Endodermal cell (in vitro differentiated cells): ENCODE measurements at regions not wholly inside any gene's neighbourhood (a gene's known extent, or its start where the extent isn't known, plus 50 kb on each side); places are given as distances from the start of the nearest gene placed in this dataset.

ENCODE experiments used
- DNase-seq: peaks from one replicate; pipeline ENCODE4 v3.0.0-alpha.2; 2017
- H3K27ac ChIP-seq: 2 replicates; pipeline ENCODE4 v1.5.1; 2013; ENCODE audit warnings: mild to moderate bottlenecking, low read depth, low read length, moderate library complexity
- H3K27me3 ChIP-seq: 2 replicates; pipeline ENCODE4 v1.6.1; 2013; ENCODE audit warnings: mild to moderate bottlenecking, low read length, moderate library complexity; ENCODE audit not compliant: insufficient read depth, control insufficient read depth, poor library complexity, severe bottlenecking
- H3K36me3 ChIP-seq: 2 replicates; pipeline ENCODE4 v1.7.0; 2013; ENCODE audit warnings: mild to moderate bottlenecking, low read length, moderate library complexity; ENCODE audit not compliant: control insufficient read depth, insufficient read depth
- H3K4me1 ChIP-seq: one replicate; pipeline ENCODE4 v1.7.0; 2013; ENCODE audit warnings: low read length; ENCODE audit not compliant: control insufficient read depth, insufficient read depth
- H3K4me3 ChIP-seq: 2 replicates; pipeline ENCODE4 v1.5.1; 2013; ENCODE audit warnings: mild to moderate bottlenecking, low read length, moderate library complexity
- H3K9ac ChIP-seq: 2 replicates; pipeline ENCODE4 v1.6.1; 2013; ENCODE audit warnings: mild to moderate bottlenecking, low read length, moderate library complexity; ENCODE audit not compliant: poor library complexity, severe bottlenecking; ENCODE audit errors: extremely low read depth
- H3K9me3 ChIP-seq: 2 replicates; pipeline ENCODE4 v1.6.1; 2013; ENCODE audit warnings: mild to moderate bottlenecking, low read length, moderate library complexity; ENCODE audit not compliant: control insufficient read depth
- H3K27ac Mint-ChIP-seq: 2 replicates; pipeline ENCODE4 v1.8.0; 2020; ENCODE audit warnings: mixed read lengths
- H3K27me3 Mint-ChIP-seq: 2 replicates; pipeline ENCODE4 v1.8.0; 2021; ENCODE audit warnings: mild to moderate bottlenecking, mixed read lengths; ENCODE audit not compliant: insufficient read depth
- H3K36me3 Mint-ChIP-seq: 2 replicates; pipeline ENCODE4 v1.8.0; 2020; ENCODE audit warnings: low read depth, mixed read lengths
- H3K4me1 Mint-ChIP-seq: 2 replicates; pipeline ENCODE4 v1.8.0; 2020; ENCODE audit warnings: mixed read lengths
- H3K4me3 Mint-ChIP-seq: 2 replicates; pipeline ENCODE4 v1.8.0; 2020; ENCODE audit warnings: mild to moderate bottlenecking, moderate library complexity, mixed read lengths
- H3K9me3 Mint-ChIP-seq: 2 replicates; pipeline ENCODE4 v1.8.0; 2020; ENCODE audit warnings: mild to moderate bottlenecking, mixed read lengths
- WGBS, 2 experiments: methylation state at CpG; one replicate each; pipeline versions ENCODE4 v1.1.5 to v1.1.7; 2013; ENCODE audit warnings: missing lambda C conversion rate in 2 of 2, mixed read lengths in 1 of 2; ENCODE audit not compliant: insufficient coverage in 1 of 2, insufficient read length in 1 of 2; 5-methylcytosine and 5-hydroxymethylcytosine counted together
- TF ChIP-seq, protein P1 (sequence below): fragments of 200-600 bp; sonication (generic); conservative IDR thresholded peaks from 2 replicates; pipeline ENCODE4 v1.5.0; 2021; ENCODE audit warnings: antibody characterized with exemption, mild to moderate bottlenecking

DNA sequence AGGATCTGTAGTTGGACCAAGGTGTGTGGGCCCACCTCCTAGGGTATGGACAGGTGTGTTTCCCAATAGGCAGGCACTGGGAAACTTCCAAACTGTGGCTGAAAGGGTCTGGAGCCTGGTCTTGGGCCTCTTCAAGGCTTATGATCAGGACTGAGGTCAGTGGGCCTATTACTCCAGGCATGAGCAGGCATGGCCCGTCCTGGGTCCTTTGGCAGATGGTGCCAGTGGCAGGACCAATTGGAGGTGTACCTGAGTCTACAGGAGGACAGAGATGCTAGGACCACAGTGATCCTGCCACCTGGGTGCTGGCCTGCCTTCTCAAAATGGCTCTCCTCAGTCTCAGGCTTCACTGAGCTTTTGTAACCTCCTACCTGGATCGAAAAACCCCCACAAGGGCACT is 95.4 kb downstream of the RAB18 start:
- H3K4me3 ChIP-seq = no peak overlapping the region
- H3K36me3 ChIP-seq = no peaks in the 10 kb centered on the region
- Mint-ChIP-seq H3K4me3 (no peak overlapping the region), H3K27ac (no peak overlapping the region), H3K9me3 (peaks cover 3% of the 10 kb centered on the region), H3K27me3 (no peaks in the 10 kb centered on the region), H3K4me1 (peaks cover 2% of the 10 kb centered on the region), H3K36me3 (no peaks in the 10 kb centered on the region)
- no peak overlapping the region for H3K27ac ChIP-seq
- H3K9me3 ChIP-seq = no peaks in the 10 kb centered on the region
- no peak overlapping the region for H3K9ac ChIP-seq
- H3K27me3 ChIP-seq = no peaks in the 10 kb centered on the region
- no peaks in the 10 kb centered on the region for H3K4me1 ChIP-seq
- no peak for DNase-seq
- TF ChIP-seq, protein P1, sequence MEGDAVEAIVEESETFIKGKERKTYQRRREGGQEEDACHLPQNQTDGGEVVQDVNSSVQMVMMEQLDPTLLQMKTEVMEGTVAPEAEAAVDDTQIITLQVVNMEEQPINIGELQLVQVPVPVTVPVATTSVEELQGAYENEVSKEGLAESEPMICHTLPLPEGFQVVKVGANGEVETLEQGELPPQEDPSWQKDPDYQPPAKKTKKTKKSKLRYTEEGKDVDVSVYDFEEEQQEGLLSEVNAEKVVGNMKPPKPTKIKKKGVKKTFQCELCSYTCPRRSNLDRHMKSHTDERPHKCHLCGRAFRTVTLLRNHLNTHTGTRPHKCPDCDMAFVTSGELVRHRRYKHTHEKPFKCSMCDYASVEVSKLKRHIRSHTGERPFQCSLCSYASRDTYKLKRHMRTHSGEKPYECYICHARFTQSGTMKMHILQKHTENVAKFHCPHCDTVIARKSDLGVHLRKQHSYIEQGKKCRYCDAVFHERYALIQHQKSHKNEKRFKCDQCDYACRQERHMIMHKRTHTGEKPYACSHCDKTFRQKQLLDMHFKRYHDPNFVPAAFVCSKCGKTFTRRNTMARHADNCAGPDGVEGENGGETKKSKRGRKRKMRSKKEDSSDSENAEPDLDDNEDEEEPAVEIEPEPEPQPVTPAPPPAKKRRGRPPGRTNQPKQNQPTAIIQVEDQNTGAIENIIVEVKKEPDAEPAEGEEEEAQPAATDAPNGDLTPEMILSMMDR = no peak
- WGBS, 2 experiments = 91 to 100% methylated on average over 1 to 2 of the region's 2 CpGs

DNA sequence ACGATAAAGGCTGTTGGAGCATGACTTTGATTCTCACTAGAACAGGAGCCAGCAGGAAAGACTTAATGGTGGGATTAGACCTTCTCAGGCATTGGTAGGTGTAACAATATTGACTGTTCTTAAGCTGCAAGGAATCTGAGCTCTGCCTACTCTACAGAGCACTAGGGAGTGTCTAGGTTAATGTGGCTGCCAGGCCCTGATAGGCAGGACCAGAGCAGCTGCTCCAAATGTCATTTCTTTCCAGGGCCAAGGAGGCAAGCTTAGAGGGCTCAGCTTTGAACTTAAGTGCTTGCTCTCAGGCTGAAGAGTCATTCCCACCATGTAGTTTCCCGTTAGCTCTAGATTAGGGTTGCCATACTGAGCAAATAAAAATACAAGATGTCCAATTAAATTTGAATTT is 96.8 kb downstream of the RAB18 start:
- Mint-ChIP-seq H3K4me3 (no peak overlapping the region), H3K27me3 (no peaks in the 10 kb centered on the region), H3K36me3 (no peaks in the 10 kb centered on the region), H3K9me3 (peaks cover 3% of the 10 kb centered on the region), H3K27ac (no peak overlapping the region), H3K4me1 (peaks cover 2% of the 10 kb centered on the region)
- no peak for DNase-seq
- H3K36me3 ChIP-seq = no peaks in the 10 kb centered on the region
- H3K9me3 ChIP-seq = no peaks in the 10 kb centered on the region
- H3K4me3 ChIP-seq = no peak overlapping the region
- H3K4me1 ChIP-seq = no peaks in the 10 kb centered on the region
- H3K27me3 ChIP-seq = no peaks in the 10 kb centered on the region
- no peak overlapping the region for H3K9ac ChIP-seq
- TF ChIP-seq, protein P1 = no peak
- 88 to 93% methylated on average over 1 to 2 of the region's 2 CpGs for WGBS, 2 experiments
- H3K27ac ChIP-seq = no peak overlapping the region

DNA sequence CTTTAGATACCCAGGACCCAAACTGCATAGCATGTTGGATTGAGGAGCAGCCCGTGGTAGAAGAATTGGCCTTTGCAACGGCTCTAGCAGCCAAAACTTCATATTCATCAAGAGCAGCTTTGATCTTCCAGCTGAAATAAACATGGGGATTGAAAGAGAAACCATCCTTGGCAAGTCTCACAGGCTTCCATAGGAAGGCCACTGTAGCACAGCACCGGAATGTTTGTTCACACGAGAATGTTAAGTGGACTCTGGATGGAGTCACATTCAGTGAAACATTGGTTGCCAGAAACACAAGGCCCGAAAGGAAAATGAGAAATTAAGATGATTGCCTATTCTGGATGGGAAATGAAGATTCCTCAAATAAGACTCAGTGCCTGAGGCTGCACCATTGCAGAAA is 97.4 kb downstream of the RAB18 start:
- Mint-ChIP-seq H3K36me3 (no peaks in the 10 kb centered on the region), H3K27ac (no peak overlapping the region), H3K4me1 (peaks cover 2% of the 10 kb centered on the region), H3K4me3 (no peak overlapping the region), H3K9me3 (peaks cover 3% of the 10 kb centered on the region), H3K27me3 (no peaks in the 10 kb centered on the region)
- no peak for DNase-seq
- TF ChIP-seq, protein P1 = no peak
- WGBS, 2 experiments = 90 to 94% methylated on average over 5 of the region's 5 CpGs
- no peak overlapping the region for H3K9ac ChIP-seq
- no peaks in the 10 kb centered on the region for H3K4me1 ChIP-seq
- no peaks in the 10 kb centered on the region for H3K36me3 ChIP-seq
- H3K27ac ChIP-seq = no peak overlapping the region
- H3K27me3 ChIP-seq = no peaks in the 10 kb centered on the region
- H3K9me3 ChIP-seq = no peaks in the 10 kb centered on the region
- H3K4me3 ChIP-seq = no peak overlapping the region
